ENCODE measurements at regions not wholly inside any gene's neighbourhood (a gene's known extent, or its start where the extent isn't known, plus 50 kb on each side); places are given as distances from the start of the nearest gene placed in this dataset.

DNA sequence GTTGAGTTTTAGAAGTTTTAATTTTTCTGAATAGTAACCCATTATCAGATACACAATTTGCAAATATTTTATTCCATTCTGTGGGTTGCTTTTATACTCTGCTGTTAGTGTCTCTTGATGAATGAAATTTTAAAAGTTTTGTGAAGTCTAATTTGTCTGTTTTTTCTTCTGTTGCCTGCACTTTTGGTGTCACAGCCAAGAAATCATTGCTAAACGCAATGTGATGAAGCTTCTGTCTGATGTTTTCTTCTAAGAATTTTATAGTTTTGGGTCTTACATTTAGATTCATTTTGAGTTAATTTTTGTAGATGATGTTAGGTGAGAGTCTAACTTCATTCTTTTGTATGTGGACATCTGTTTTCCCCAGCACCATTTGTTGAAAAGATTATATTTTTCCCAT, 330.0 kb upstream of the FOXK1 start:
- TF ChIP-seq CTCF (conservative IDR thresholded peaks at IDR 0.05; ENCODE audit: low read length) (no peak), EZH2phosphoT487 (IDR thresholded peaks at IDR 0.05; ENCODE audit: borderline replicate concordance, low read depth, low read length) (no peak)
